HG03280 (cell line): ENCODE measurements at regions not wholly inside any gene's neighbourhood (a gene's known extent, or its start where the extent isn't known, plus 50 kb on each side); places are given as distances from the start of the nearest gene placed in this dataset.

Experiments used
- ATAC-seq: cut with Tn5 transposase; IDR thresholded peaks from one replicate; pipeline ENCODE4 v1.9.1; 2021; ENCODE audit warnings: mild to moderate bottlenecking, moderate library complexity; ENCODE audit not compliant: unreplicated experiment

- no peak for ATAC-seq
Measured at GRCh38 chr2:146229508-146230155, 1615.2 kb upstream of the ACVR2A start.

DNA sequence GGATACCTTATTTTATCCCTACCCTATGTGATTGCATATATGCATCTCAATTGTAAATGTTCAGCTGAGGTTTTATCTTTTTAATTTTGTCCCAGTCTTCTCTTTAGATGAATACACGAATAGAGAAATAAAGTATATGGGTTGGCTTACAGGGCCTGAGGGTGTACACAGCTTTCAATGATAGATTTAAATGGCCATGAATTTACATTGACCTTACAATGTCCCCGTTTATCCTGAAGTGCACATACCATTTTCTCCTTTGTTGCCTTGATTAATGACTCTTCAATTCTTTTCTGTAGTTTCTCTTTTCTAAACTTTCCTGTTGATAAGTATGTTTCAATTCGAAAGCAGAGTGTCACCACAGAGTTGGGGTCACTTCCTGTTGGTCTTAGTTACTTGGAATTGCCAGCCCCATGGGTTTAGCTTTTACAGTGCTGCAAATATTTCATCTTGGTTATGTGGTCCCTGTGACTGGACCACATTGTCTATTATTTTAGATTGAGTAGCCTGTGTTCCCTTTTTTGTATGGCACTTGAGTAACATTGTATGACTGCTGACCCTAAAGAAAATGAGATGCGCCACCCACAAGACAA is 1616.3 kb upstream of the ACVR2A start:
- ATAC-seq, result peak; percentile 72

GRCh38 chr2:146228020-146228393 is 1616.8 kb upstream of the ACVR2A start:
- ATAC-seq, result no peak

DNA sequence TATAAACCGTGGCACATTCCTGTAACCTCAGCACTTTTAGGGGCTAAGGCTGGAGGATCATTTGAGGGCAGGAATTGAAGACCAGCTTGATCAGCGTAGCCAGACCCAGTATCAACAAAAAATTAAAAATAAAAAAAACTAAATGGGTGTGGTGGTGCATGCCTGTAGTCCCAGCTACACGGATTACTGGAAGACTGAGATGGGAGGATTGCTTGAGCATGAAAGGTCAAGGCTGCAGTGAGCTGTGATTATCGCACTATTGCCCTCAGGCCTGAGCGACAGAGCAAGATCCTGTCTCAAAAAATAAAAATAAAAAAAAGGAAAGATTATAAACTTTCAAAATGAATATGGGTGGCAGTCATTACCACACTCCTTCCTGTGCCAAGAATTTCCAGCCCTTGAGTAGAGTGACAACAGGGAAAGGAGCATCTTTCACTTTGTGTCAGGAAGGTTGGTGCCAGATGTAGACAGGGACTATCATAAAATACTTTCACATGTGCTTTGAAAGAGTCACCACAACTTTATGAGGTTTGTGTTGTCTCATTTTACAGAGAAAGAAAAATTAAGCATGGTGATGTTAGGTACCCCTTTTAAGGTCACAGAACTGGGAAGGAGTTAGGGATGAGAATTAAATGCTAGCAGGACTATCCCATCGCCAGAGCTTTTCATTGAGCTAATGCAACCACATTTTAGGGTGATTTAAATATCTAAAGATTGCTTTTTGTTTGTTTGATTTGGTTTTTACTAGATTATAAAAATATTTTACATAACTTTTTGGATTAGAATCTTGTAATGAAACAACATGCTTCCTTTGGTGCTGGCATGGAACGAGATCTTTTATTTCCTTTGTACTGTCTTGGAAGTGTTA is 1617.4 kb upstream of the ACVR2A start:
- ATAC-seq, result no peak

DNA sequence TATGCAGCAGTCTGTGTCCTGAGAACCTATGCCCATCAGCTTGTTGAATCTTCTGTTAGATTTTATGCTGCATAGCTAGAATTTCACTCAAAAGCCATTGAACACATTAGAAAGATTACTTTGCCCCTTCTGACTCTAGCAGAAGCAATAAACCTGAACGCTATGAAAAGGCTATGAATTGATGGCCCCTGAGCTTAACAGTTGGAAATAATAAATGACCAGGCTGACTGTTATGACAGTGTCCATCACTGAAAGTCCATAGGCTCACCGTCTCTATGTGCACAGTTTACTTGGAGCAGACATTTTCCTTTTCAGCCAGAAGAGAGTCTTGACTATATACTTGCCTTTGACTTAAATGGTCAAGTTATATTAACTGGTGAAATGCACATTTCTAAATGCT is 1618.8 kb upstream of the ACVR2A start:
- no peak for ATAC-seq

GRCh38 chr2:146221826-146222225 is 1623.0 kb upstream of the ACVR2A start:
- ATAC-seq, result no peak

DNA sequence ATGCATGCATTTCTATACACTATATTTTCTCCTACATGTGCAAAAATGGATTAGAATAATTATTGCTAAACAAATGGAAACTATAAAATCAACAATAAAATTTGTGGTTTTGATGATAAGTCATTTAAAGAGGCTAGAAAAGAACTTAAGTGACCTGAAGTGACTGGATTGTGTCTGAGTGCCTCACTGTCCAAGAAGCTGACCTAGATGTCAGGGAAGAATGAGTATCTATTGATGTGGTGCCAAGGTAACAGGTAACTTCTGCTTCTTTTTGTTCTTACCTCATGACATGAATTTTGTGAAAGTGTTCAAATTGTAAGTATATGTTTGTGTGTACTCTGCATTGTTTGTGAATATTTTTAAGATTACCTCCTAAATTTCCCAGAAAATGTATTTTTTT is 1623.9 kb upstream of the ACVR2A start:
- no peak for ATAC-seq

GRCh38 chr2:146214394-146214929 is 1630.4 kb upstream of the ACVR2A start:
- ATAC-seq, result no peak

- no peak for ATAC-seq
Measured at GRCh38 chr2:146213674-146214073, 1631.2 kb upstream of the ACVR2A start.

DNA sequence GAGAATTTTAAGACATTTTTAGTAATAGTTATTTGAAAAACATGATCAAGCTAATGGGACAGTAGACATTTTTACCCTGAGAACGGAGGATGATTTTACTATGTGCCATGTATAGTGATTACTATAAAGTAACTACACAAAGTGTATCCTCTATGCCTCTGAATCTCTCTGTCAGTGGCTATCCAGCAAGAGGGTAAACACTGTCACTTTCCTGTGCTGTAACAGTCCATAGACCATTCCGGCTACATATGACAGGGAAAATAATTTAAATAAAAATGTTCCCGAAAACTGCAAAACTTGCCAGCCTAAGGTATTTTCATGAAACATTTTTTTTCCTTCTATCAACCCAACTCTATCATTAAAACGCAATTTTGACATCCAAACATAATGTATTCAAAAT is 1632.2 kb upstream of the ACVR2A start:
- ATAC-seq, result no peak

DNA sequence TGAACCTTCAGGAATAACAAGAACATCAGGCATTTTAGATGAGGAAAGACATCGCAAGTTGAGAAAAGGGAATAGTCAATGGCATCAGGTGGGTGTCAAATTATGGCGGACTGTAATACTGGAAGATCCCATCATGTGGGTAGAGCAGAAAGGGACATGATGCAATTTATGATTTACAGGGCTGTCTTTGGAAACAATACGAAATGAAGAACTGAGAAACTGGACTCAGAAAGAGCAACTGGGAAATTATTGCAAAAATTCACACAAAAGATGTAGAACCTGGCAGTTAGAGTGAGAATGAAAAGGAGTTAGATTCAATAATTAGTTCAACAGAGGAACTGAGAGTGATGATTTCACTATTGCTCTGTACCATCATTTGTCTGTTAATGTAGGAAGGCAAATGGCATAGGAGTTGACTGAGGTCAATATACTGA is 1635.0 kb upstream of the ACVR2A start:
- no peak for ATAC-seq

DNA sequence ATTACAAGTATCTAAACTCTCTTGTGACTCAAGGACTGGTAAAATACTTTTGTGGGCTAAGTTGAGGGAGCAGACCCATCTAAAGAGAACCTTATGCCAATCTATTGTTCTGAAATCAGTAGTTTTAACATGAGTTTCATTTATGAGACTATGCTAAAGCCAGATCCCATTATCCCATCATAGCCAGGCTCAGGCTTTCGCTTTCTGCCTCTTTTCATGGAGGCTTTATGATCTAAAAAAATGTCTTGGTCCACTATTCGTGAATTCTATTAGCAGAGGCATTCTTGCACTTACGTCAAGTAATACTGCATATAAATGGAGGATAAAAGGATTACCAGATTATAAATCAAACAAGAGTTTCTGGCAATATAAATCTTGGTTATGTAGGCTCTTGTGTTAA is 1636.9 kb upstream of the ACVR2A start:
- ATAC-seq, result no peak

GRCh38 chr2:146207417-146207816 is 1637.4 kb upstream of the ACVR2A start:
- no peak for ATAC-seq

DNA sequence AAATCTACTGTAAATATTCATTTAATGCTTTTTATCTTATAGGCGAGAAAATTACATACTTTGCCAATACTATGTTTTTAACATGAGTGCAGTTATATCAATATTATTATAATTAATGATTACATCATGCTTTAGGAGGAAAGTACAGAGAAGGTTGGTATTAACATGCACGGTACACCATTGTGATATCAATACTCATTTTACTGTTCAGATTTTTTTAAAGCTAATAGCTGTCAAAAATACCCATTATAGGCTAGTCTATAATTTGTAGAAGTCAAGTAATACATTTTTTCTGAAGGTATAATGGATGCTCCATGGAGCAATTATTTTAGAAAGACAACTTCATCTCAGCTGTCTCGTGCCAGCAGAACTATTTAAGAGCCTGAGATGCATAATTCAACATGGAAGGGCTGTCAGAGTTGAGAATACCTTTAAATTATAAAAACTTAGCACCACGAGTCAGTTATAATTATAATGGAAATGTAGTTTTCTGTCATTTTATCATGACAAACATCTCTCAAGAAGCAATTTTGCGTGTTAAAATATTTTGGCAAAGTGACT is 1641.7 kb upstream of the ACVR2A start:
- ATAC-seq, result no peak

GRCh38 chr2:146193619-146194018 is 1651.2 kb upstream of the ACVR2A start:
- no peak for ATAC-seq

DNA sequence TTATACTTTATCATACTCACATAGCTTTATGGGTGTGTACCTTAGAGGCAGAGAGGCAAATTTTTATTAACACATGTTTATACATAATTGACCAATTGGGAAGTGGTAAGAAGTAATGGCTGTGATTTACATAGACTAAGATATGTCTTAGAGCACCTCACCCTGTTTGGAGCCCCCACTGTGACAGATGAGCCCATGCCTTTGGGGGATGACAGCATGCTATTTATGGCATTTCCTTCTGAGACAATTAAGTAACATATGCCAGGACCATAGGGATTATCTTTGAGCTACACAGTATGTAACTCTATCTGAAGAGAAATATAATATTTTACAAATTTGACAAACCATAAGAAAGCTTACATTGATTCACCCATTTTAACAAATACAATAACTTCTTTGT is 1655.3 kb upstream of the ACVR2A start:
- ATAC-seq, result no peak

GRCh38 chr2:146173934-146174333 is 1654.0 kb upstream of the ZEB2 start:
- no peak for ATAC-seq

- ATAC-seq, result no peak
Measured at GRCh38 chr2:146161256-146161882, 1641.5 kb upstream of the ZEB2 start.

GRCh38 chr2:146158072-146158674 is 1638.3 kb upstream of the ZEB2 start:
- no peak for ATAC-seq

- no peak for ATAC-seq
Measured at GRCh38 chr2:146147448-146148012, 1627.6 kb upstream of the ZEB2 start.
